ENCODE measurements at regions not wholly inside any gene's neighbourhood (a gene's known extent, or its start where the extent isn't known, plus 50 kb on each side); places are given as distances from the start of the nearest gene placed in this dataset.
"Not testable (repeated sequence)": the region's sequence is repeated elsewhere in the genome, so short reads cannot be mapped to it uniquely, and the experiment has no call there.

- no peak for DNase-seq (ENCODE audit: low read depth)
Measured at GRCh38 chr2:128414946-128415778, 96.5 kb upstream of the HS6ST1 start.

GRCh38 chr2:128415779-128416061 lies 97.1 kb upstream of the HS6ST1 start:
- no peak for DNase-seq (ENCODE audit: low read depth)

- no peak for DNase-seq (ENCODE audit: low read depth)
Measured at GRCh38 chr2:128416109-128416785, 97.6 kb upstream of the HS6ST1 start.

DNA sequence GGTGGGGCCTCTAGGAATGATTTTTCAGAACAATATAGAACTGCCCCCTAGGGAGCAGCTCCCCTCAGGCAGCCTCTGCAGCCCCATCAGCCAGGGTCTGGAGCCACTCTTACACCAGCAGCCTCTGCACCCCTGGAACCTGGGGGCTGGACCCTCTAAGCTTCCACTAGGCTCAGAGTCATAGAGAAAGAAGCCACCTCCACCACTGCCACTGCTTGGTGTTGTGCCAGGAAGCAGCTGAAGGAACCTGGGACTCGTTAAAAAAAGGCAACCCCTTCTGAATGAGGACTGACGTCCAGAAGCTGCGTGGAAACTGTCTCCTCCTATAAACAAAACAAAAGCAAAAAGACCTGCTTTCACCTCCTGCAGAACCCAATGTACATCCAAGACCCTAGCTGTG lies 98.1 kb upstream of the HS6ST1 start:
- no peak for DNase-seq (ENCODE audit: low read depth)

GRCh38 chr2:128417264-128417663 lies 98.6 kb upstream of the HS6ST1 start:
- not testable (repeated sequence) for DNase-seq (ENCODE audit: low read depth)

DNA sequence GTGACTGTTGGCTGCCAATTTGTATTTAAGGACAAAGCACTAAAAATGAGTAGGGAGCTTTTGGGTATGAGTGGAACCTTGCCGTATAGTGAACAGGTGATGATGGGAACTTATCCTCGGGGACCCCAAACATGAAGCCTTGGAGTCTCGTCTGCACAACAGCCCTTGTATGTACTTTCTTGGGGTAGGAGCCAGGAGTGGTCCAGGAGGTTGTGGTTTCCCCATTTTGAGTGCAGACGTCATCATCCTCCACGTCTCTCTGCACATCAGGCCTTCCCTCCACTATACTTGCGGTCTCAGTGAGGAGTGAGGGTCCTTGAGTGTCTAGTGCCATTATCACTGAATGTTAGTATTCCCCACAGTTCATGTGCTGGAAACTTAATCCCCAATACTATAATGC lies 101.5 kb upstream of the HS6ST1 start:
- DNase-seq (ENCODE audit: low read depth) = no peak

GRCh38 chr2:128420776-128421175 lies 102.1 kb upstream of the HS6ST1 start:
- DNase-seq (ENCODE audit: low read depth) = no peak

DNA sequence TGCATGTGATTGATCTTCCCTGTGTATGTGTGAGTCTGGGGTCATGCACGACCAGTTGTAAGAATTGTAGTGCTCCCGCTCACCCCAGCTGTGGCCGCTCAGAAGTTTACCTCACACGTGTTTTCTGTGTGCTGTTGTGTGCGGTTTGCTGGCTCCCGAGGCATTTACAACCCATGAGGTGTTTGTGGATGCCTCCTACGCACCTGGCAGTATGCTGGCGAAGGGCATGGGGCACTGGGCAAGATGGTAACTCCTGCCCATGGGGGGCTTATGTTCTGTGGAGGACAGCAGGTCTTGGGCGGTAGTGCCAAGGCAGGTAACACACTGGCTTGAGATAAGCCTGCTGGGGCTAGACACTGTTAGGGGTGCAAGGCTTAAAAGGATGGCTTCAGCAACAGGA lies 102.6 kb upstream of the HS6ST1 start:
- DNase-seq (ENCODE audit: low read depth) = no peak

- DNase-seq (ENCODE audit: low read depth) = no peak
Measured at GRCh38 chr2:128421861-128422311, 103.2 kb upstream of the HS6ST1 start.

DNA sequence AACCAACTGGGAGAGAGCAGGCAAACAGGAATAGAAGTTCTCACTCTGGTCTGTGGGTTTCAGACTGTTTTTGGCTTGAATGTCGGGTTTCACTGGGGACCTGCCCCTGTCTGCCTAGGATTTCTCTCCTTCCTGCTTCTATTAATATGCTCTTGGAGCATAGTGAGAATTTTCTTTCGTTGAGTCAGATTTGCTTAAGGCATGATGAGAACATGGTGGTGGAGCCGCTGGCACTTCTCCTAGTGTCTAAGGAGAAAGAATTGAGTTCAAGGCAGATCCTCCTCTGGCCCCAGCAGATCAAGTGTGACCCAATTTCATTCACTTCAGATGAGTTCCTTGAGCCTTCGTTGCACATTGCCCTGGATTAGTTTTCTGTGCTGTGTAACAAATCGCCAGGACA lies 103.9 kb upstream of the HS6ST1 start:
- DNase-seq (ENCODE audit: low read depth) = peak; percentile 63

- DNase-seq (ENCODE audit: low read depth) = no peak
Measured at GRCh38 chr2:128423788-128424165, 105.1 kb upstream of the HS6ST1 start.

DNA sequence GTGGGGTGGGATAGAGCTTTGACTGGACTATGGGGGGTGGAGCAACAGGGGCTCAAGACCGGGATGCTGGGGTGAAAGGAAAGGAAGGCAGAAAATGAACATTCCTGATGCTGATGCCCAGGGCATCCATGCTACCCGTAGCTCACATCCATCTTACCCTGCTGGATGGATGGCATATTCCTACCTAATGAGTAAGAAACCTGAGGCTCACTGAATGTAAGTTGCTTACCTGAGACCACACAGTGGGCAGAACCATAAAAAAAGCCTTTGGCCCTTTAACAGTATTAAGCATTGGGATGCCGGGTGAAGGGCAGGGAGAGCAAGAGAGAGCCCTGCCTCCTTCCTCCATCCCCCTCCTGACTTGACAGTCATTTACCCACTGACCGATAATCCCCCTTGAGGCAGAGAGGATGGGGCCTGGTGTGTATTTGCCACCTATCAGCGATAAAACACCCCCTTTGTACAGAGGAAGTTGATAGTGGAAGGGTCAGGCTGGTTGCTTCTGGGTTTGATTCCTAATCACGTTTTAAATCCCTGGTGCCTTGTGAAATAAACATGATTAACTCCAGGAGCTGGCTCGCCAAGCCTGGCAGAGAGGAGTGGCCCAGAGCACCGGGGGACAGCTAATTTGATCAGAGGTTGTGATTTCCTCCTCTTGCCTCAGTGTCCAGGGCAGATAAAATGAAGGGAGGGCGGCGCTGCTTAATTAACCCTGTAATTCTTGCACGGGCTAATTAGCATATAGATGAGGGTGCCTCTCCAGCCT lies 105.9 kb upstream of the HS6ST1 start:
- no peak for DNase-seq (ENCODE audit: low read depth)

DNA sequence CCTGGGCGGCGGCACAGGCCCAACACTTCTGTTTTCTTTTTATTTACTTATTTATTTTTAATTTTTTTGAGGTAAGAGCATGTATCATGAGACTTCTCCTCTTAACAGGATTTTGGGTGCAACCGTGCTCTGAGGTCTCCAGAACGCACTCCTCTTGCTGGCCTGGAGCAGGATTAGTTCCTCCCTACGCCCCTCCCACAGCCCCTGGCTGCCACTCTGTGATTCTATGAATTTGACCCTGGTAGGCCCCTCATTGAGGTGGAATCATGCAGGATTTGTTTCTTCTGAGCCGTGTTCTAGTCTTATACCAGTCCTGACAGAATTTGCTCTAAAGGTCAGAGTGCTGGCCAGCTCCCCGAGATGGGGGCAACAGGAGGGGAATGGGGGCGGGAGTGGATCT lies 106.5 kb upstream of the HS6ST1 start:
- no peak for DNase-seq (ENCODE audit: low read depth)

DNA sequence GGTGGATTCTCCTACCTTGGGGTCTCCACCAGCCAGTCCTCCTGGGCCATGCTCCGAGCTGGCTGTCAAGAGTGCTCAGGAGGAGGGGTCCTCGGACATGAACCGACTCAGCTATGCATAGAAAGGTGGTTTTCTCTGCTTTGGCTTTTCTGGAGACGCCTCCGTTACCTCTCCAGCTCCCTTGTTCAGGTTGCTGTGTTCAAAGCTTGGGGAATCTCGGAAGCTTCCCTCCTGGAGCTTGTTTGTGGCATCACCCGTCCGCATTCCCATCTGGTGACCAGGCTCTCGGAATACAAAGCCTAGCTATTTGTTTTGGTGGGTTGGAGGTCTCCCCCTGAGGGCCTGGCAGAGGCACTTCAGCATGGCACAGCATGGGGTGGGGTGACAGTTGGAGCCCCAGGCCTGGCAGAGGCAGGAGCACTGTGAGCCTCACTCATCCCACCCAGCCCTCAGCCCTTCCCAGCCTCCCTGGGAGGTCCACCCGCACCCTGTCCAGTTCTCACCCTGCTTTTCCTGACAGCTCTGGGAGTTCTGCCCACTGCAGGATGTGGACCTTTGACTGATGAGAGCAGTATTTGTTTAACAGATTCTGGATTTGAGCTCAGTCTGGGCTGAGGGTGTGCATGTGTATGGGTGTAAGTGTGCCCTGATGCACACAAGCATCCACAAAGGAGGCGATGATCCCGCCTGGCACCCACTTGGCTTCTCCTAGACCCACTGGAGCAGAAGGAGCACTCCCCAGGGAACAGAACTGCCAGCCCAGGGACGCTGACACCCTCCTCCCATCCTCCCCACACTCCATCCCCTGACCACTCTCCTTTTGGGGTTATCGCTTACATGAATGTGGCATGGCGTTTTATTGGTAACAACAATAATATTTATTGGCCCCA lies 107.3 kb upstream of the HS6ST1 start:
- DNase-seq (ENCODE audit: low read depth) = no peak

GRCh38 chr2:128427413-128427755 lies 108.7 kb upstream of the HS6ST1 start:
- no peak for DNase-seq (ENCODE audit: low read depth)

DNA sequence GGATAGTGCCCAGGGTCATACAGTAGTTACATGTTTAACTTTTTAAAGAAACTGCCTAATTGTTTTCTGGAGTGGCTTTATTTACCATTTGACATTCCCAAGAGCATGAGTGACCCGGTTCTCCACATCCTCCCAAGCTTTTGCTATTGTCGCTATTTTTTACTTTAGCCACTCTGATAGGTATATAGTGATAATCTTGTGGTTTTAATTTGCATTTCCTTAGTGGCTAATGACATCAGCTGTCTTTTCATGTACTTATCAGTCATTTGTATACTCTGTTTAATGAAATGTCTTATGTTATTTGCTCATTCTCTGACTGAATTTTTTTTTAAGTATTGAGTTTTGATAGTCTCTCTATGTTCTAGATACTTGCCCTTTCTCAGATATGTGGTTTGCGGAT lies 109.7 kb upstream of the HS6ST1 start:
- DNase-seq (ENCODE audit: low read depth) = no peak

GRCh38 chr2:128432423-128432822 lies 113.8 kb upstream of the HS6ST1 start:
- no peak for DNase-seq (ENCODE audit: low read depth)

- no peak for DNase-seq (ENCODE audit: low read depth)
Measured at GRCh38 chr2:128433911-128434550, 115.4 kb upstream of the HS6ST1 start.

DNA sequence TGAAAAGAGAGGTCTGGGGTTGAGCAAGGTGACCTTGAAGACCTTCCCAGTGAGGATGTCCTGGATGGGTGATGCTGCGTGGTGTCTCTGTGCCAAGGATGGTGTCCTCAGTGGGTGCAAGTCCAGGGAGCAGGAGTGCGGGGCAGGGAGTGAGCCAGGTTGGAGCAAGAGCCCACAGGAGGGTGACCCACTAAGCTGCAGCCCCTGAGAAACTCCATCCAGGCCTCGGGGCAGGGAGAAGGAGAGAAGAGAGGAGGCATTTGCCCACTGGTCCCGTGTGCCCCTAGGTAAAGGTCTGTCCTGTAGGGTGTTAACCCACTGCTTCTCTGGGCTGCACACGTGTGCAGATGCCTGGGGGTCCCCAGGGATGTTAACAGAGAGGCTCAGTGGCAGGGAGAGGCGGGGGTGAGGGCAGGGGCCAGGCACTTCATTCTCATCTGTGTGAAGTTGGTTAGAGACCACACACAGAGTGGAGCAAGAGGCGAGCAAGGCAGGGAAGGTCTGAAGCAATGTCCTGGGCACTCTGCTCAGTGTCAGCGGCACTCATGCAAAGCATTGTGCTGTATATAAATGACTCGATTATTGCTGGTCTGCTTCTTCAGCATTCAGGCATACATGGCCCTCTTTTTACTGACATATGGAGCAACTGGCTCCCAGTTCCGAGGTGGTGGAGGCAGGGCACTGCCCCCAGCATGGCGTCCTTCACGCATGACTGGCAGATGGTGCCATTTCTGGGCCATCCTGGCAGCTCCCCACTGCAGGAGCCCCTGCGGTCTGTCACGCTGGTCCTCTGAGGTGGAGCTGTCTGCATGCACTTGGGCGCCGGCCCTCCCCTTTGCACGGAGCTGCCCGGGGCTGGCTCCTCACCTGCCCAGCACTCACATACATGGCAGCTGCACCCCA lies 117.2 kb upstream of the HS6ST1 start:
- no peak for DNase-seq (ENCODE audit: low read depth)

DNA sequence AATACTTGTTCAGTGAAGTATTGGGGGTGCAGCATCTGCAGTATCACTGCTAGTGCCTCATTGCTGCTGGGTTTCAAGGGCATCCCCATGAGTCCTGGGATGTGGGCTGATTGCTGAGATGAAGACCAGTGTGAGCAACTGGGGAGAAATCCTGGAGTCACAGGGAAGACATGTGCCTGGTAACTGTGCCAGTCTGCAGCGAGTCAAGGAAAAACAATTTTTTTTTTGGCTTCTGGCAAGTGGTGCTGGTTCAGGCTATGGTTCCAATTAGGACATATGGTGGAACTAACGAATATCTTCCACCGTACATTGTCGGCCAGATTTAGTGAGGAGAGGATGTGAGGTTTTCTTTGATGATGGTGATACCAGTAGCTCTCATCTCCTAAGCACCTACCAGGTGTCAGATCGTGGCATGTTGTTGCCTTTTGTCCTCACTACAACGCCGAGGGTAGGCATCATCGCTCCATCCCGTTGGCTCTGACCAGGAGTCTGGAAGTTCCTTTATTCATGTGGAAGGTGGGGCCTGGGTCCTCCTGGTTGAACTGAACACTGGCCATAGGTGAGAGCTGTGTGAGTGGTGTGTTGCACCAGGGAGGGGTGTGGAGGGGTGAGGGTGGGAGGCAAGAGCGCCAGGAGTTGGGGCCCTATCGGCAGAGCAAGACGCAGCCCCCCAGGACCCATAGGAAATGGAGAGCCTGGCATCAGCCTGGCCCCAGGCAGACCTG lies 118.0 kb upstream of the HS6ST1 start:
- DNase-seq (ENCODE audit: low read depth) = no peak

All from non-pigmented ciliary epithelial cell (primary cell).